Pons (tissue), 1 donor: ENCODE measurements at regions not wholly inside any gene's neighbourhood (a gene's known extent, or its start where the extent isn't known, plus 50 kb on each side); places are given as distances from the start of the nearest gene placed in this dataset.

Experiments
- DNase-seq: peaks from one replicate; pipeline ENCODE4 v3.0.0-alpha.2; 2016; ENCODE audit warnings: low spot score

GRCh38 chr2:128791120-128791984 lies 472.7 kb upstream of the HS6ST1 start:
- no peak for DNase-seq

GRCh38 chr2:128791985-128792320 lies 473.3 kb upstream of the HS6ST1 start:
- DNase-seq: no peak

GRCh38 chr2:128792476-128793054 lies 473.9 kb upstream of the HS6ST1 start:
- DNase-seq: no peak

GRCh38 chr2:128793404-128793803 lies 474.7 kb upstream of the HS6ST1 start:
- DNase-seq: no peak

GRCh38 chr2:128794285-128794684 lies 475.6 kb upstream of the HS6ST1 start:
- no peak for DNase-seq

- no peak for DNase-seq
Measured at GRCh38 chr2:128796321-128796720, 477.7 kb upstream of the HS6ST1 start.

- no peak for DNase-seq
Measured at GRCh38 chr2:128797092-128797491, 478.4 kb upstream of the HS6ST1 start.

- no peak for DNase-seq
Measured at GRCh38 chr2:128797533-128797932, 478.9 kb upstream of the HS6ST1 start.

GRCh38 chr2:128797937-128798336 lies 479.3 kb upstream of the HS6ST1 start:
- peak; percentile 49 for DNase-seq

GRCh38 chr2:128798502-128799283 lies 480.0 kb upstream of the HS6ST1 start:
- DNase-seq: peak; percentile 67

- DNase-seq: no peak
Measured at GRCh38 chr2:128799284-128799552, 480.6 kb upstream of the HS6ST1 start.

- DNase-seq: no peak
Measured at GRCh38 chr2:128799730-128800129, 481.1 kb upstream of the HS6ST1 start.

- no peak for DNase-seq
Measured at GRCh38 chr2:128801576-128801975, 482.9 kb upstream of the HS6ST1 start.

- no peak for DNase-seq
Measured at GRCh38 chr2:128803222-128803621, 484.6 kb upstream of the HS6ST1 start.

GRCh38 chr2:128805237-128805636 lies 486.6 kb upstream of the HS6ST1 start:
- no peak for DNase-seq

- DNase-seq: no peak
Measured at GRCh38 chr2:128805918-128806317, 487.2 kb upstream of the HS6ST1 start.

GRCh38 chr2:128807317-128807716 lies 488.6 kb upstream of the HS6ST1 start:
- no peak for DNase-seq

GRCh38 chr2:128808462-128809258 lies 490.0 kb upstream of the HS6ST1 start:
- DNase-seq: peak; percentile 19

GRCh38 chr2:128809259-128809636 lies 490.6 kb upstream of the HS6ST1 start:
- DNase-seq: no peak

GRCh38 chr2:128809880-128810279 lies 491.2 kb upstream of the HS6ST1 start:
- no peak for DNase-seq

GRCh38 chr2:128812183-128812940 lies 493.7 kb upstream of the HS6ST1 start:
- DNase-seq: peak; percentile 65
